ENCODE measurements at regions not wholly inside any gene's neighbourhood (a gene's known extent, or its start where the extent isn't known, plus 50 kb on each side); places are given as distances from the start of the nearest gene placed in this dataset.

- DNase-seq (ENCODE audit: low read depth): no peak
Observed at GRCh38 chr9:119083673-119084072, 285.6 kb downstream of the BRINP1 start.

DNA sequence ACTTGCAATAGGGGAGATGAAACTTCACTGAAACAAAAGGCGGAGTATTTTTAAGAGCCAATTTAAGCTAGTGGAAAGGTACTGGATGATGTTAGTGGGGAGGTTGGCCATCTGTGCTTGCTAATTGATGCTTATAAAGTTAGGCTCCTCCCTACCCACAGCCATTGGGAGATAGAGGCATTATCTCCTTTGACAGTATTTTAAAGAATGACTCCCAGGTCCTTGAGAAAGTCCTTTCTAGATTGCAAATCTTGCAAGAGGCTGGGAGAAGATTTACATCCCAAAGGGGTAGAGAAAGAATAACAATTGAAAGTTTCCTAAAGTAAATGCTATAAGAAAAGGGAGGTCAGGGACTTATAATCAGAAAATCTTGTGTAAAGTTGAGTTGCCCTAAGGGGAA lies 282.6 kb downstream of the BRINP1 start:
- DNase-seq (ENCODE audit: low read depth): no peak

- no peak for DNase-seq (ENCODE audit: low read depth)
Observed at GRCh38 chr9:119088002-119088547, 281.2 kb downstream of the BRINP1 start.

- no peak for DNase-seq (ENCODE audit: low read depth)
Observed at GRCh38 chr9:119091074-119091473, 278.2 kb downstream of the BRINP1 start.

DNA sequence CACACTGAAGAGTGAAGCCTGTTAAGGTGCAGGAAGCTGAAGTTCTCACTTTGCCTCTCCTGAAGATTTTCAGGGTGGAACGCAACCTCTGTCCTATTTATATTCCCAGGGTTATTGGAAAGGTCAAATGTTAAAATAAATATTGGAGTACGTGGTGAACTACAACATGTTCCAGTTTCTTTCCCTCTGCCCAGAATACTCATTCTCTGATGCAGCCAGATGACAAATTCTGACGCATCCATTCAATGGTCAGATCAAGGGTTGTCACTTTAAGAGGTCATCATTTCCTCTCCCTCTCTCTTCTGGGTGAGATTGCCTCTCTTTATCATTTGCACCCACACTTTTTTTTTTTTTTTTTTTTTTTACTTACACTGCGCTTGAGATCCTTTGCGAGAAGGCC lies 277.1 kb downstream of the BRINP1 start:
- no peak for DNase-seq (ENCODE audit: low read depth)

DNA sequence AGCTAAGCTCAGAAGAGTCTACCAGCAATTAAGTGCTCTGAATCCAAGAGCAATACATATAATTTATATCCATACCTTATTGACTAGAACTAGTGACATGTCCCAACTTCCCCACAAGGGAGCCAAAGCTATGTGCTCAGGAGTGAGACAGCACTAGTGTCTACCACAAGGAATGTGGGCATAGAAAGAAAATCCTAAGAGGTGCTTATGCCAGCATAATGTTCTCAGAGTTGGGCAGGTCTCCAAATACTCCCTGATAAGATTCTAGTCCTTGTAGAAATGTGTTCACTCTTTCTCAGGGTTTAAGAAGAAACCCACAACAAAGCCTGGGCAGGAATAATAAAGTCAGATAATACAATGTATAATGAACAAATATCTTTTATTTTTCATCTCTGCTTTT lies 275.1 kb downstream of the BRINP1 start:
- no peak for DNase-seq (ENCODE audit: low read depth)

- DNase-seq (ENCODE audit: low read depth): no peak
Observed at GRCh38 chr9:119095072-119095471, 274.2 kb downstream of the BRINP1 start.

DNA sequence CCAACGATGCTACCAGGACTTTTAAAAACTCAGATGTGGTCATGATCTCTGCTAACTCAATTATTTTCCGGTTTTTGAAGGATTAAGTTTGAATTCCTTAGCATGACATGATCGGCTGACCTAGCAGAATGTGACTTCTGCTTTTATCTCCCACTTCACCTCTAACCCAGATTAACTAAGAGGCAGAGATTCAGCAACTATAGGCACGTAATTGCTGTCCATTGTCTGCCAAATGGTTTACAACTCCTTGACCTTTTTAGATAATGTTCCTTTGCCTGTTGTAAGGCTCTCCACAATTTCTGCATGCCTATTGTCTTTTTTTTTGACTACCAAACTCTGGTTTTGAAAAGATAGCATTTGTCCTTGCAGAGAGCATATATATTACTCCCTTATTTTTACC lies 268.2 kb downstream of the BRINP1 start:
- no peak for DNase-seq (ENCODE audit: low read depth)

GRCh38 chr9:119114681-119115080 lies 254.6 kb downstream of the BRINP1 start:
- no peak for DNase-seq (ENCODE audit: low read depth)

Measured in forelimb muscle (tissue), 1 donor.